OCI-LY1 (cell line): ENCODE measurements at regions not wholly inside any gene's neighbourhood (a gene's known extent, or its start where the extent isn't known, plus 50 kb on each side); places are given as distances from the start of the nearest gene placed in this dataset.

Source experiments
- CTCF ChIP-seq: fragments of 200-600 bp; sonication (generic), shearing (Covaris generic); IDR thresholded peaks from 2 replicates; pipeline ENCODE4 v1.5.1; 2017; ENCODE audit warnings: mild to moderate bottlenecking, antibody characterized with exemption, low read length, moderate library complexity, mixed read lengths
- EZH2 ChIP-seq: fragments of 200-600 bp; sonication (generic), shearing (Covaris generic); IDR thresholded peaks from 2 replicates; pipeline ENCODE4 v1.8.0; 2017; ENCODE audit warnings: borderline replicate concordance, mixed run types, mild to moderate bottlenecking, antibody characterized with exemption, low read length, moderate library complexity, mixed read lengths

GRCh38 chr18:8893628-8894231 is 188.4 kb downstream of the MTCL1 start:
- TF ChIP-seq CTCF: no peak
- no peak for TF ChIP-seq EZH2
